Activated CD4-positive, alpha-beta T cell treated with anti-CD3 and anti-CD28 coated beads, Interleukin-2, amount 50 U/mL, for 16 hours (primary cell): ENCODE measurements at regions not wholly inside any gene's neighbourhood (a gene's known extent, or its start where the extent isn't known, plus 50 kb on each side); places are given as distances from the start of the nearest gene placed in this dataset.

ENCODE experiments used
- DNase-seq: peaks from one replicate; pipeline ENCODE4 v3.0.0-alpha.2; 2020

- DNase-seq, result no peak
Measured at GRCh38 chr2:103103678-103104077, 341.8 kb downstream of the TMEM182 start.

GRCh38 chr2:103119352-103119751, 357.5 kb downstream of the TMEM182 start:
- no peak for DNase-seq

- DNase-seq, result no peak
Measured at GRCh38 chr2:103121106-103121505, 359.3 kb downstream of the TMEM182 start.

GRCh38 chr2:103123516-103123915, 361.7 kb downstream of the TMEM182 start:
- DNase-seq, result no peak

- no peak for DNase-seq
Measured at GRCh38 chr2:103130857-103131256, 369.0 kb downstream of the TMEM182 start.

GRCh38 chr2:103132536-103133217, 370.8 kb downstream of the TMEM182 start:
- DNase-seq, result no peak

GRCh38 chr2:103135679-103136078, 373.8 kb downstream of the TMEM182 start:
- DNase-seq, result no peak

GRCh38 chr2:103138123-103138901, 376.5 kb downstream of the TMEM182 start:
- DNase-seq, result no peak

- no peak for DNase-seq
Measured at GRCh38 chr2:103139628-103140268, 377.9 kb downstream of the TMEM182 start.

GRCh38 chr2:103144837-103145236, 383.0 kb downstream of the TMEM182 start:
- DNase-seq, result no peak

- no peak for DNase-seq
Measured at GRCh38 chr2:103145739-103146138, 383.9 kb downstream of the TMEM182 start.

GRCh38 chr2:103151046-103151445, 389.2 kb downstream of the TMEM182 start:
- no peak for DNase-seq

GRCh38 chr2:103152556-103152955, 390.7 kb downstream of the TMEM182 start:
- no peak for DNase-seq

GRCh38 chr2:103153580-103154284, 391.9 kb downstream of the TMEM182 start:
- DNase-seq, result no peak

GRCh38 chr2:103155308-103155707, 393.5 kb downstream of the TMEM182 start:
- no peak for DNase-seq

- DNase-seq, result no peak
Measured at GRCh38 chr2:103159018-103159417, 397.2 kb downstream of the TMEM182 start.

GRCh38 chr2:103161456-103162289, 399.8 kb downstream of the TMEM182 start:
- peak; percentile 26 for DNase-seq

GRCh38 chr2:103164748-103165147, 402.9 kb downstream of the TMEM182 start:
- no peak for DNase-seq

- DNase-seq, result no peak
Measured at GRCh38 chr2:103165836-103166235, 404.0 kb downstream of the TMEM182 start.

GRCh38 chr2:103166456-103167324, 404.9 kb downstream of the TMEM182 start:
- DNase-seq, result no peak

- no peak for DNase-seq
Measured at GRCh38 chr2:103167599-103167998, 405.8 kb downstream of the TMEM182 start.
